ENCODE measurements at regions not wholly inside any gene's neighbourhood (a gene's known extent, or its start where the extent isn't known, plus 50 kb on each side); places are given as distances from the start of the nearest gene placed in this dataset.

DNA sequence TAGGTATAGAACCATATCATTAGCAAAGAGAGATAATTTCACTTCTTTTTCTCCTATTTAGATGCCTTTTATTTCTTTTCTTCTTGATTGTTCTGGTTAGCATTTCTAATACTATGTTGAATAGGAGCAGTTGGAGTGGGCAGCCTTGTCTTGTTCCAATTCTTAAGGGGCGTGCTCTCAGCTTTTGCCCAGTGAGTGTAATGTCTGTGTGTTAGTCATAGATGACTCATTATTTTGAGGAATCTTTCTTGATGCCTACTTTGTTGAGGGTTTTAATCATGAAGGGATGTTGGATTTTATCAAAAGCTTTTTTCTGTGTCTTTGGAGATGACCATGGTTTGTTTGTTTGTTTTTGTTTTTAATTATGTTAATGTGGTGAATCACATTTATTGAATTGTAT is 1453.1 kb upstream of the SLC39A10 start:
- CTCF ChIA-PET = no interaction called here
- POLR2A ChIA-PET = no interaction called here

DNA sequence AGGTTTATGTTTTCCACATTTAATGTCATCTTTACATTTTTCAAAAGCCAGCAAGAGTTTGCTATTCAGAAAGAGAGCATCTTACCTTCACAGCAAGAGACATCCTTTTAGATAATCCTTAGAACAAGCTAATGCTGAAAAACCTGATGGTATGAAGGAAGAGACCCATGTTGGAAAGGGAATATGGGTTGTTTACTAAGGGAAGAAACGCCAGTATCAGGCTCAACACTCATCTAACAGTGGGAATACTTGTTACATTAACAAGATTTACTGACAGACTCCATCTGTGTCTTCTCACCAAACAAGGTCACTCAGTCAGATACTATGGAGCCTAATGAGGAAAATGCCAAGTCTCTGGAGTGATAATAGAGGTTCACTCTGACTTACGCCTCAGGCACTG is 1474.1 kb upstream of the SLC39A10 start:
- POLR2A ChIA-PET = no interaction called here
- CTCF ChIA-PET = no interaction called here

DNA sequence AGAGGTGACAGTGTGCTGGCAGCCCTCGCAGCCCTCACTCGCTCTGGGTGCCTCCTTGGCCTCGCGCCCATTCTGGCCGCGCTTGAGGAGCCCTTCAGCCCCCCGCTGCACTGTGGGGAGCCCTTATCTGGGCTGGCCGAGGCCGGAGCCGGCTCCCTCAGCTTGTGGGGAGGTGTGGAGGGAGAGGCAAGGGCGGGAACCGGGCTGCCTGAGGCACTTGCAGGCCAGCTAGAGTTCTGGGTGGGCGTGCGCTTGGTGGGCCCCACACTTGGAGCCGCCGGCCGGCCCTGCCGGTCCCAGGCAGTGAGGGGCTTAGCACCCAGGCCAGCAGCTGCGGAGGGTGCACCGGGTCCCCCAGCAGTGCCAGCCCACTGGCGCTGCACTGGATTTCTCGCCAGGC is 1480.9 kb upstream of the SLC39A10 start:
- ChIA-PET POLR2A (no interaction called here), CTCF (no interaction called here)

DNA sequence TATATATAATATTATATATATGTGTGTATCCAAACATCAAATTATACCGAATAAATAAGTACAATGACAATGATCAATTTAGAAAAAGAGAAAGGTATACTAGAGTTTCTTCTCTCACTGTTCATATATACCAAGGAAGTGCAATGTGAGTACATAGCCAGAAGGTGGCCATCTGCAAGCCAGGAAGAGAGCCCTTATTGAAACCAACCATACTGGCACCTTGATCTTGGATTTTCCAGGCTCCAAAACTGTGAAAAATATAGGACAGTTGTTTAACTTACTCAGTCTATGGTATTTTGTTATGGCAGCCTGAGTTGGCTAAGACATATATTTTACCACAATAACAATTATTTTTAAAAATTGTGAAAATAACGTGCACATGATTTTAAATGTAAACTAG is 1490.2 kb upstream of the SLC39A10 start:
- CTCF ChIA-PET = no interaction called here

DNA sequence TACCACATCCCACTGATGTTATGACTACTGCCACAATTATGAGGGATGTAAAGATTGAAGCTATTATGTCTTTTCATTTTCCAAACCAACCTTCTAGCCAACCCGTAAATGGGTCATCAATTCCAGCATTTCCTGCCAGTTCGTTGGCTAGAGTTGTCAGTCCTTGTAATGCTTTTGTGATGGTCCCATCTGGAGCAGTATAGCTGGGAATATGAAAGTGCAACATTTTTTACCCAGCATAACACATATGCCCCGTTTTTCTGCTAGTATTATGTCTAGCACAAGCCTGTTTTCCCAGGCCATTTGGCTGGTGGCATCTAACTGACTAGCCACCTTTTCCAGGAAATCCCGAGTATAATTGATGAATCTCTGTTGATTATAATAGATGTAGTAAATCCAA is 1501.6 kb upstream of the SLC39A10 start:
- ChIA-PET POLR2A (no interaction called here), CTCF (no interaction called here)

More for the DNA sequence above, 1490.2 kb upstream of the SLC39A10 start:
- POLR2A ChIA-PET = no interaction called here

DNA sequence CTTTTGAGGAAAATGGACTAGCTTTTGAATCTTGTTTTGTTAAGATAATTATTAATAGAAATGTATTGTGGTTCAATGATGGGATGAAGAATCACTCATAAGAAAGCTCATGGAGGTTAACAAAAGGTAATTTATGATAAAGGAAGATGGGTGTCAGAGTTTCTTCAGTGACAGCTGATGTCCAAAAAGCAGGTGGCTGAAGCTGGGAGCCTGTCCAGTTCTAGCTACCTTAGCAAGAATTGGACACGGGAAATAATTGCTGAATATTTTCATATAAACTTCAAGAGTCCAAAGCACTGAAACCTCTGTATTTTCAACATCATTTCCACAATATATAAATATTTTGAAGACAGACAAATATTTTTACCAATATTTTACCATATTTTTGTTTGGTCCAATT is 1505.8 kb upstream of the SLC39A10 start:
- POLR2A ChIA-PET = no interaction called here

DNA sequence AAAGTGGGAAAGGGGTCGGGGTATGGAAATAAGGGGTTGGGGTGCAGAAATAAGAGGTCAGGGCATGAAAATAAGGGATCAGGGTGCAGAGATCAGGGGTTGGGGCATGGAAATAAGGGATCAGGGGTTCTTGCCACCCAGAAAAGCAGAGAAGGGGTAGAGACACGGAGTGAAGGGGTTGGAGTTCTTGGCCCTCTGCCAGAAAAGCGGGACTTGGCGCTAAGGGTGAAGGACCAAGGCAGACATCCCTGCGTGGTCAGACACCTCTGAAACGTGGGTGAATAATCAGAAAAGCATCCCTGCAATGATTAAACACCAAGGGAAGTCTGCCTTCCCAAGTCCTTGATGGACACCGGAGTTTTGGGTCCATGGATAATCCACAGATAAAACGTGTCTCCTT is 1521.6 kb upstream of the SLC39A10 start:
- POLR2A ChIA-PET = no interaction called here
- CTCF ChIA-PET = no interaction called here

More for the DNA sequence above, 1505.8 kb upstream of the SLC39A10 start:
- CTCF ChIA-PET = no interaction called here

DNA sequence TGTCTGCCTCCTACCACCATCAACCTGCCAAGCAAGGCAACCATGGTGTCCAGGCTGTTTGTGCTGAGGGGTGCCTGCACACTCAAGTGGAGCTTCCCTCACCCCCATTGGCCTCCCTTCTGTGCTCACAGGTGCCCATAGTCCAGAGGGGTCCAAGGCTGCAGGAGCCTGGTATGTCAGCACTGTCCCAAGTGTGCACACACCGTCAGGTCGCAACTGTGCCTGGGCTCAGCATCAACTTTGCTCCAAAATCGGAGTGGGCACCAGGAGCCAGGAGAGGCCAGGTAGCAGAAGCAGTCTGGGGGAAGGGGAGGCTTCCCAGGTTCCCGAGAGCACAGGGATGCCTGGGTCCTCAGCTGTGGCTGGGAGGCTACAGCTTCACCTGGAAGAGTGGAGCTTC is 1528.2 kb upstream of the SLC39A10 start:
- ChIA-PET CTCF (no interaction called here), POLR2A (no interaction called here)

DNA sequence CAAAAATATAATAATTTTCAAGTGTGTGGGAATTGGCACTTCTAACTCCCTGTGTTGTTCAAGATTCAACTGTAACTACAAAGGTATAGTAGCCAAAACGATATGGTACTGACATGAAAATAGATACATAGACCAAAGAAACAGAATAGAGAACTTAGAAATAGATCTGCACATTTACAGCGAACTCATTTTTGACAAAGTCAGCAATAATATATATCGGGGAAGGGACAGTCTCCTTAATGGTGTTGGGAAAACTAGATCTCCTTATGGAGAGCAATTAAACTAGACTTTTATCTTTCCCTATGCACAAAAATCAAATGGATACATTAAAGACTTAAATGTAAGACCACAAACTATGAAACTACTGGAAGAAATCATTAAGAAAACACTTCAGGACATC is 1530.6 kb upstream of the SLC39A10 start:
- POLR2A ChIA-PET = no interaction called here
- CTCF ChIA-PET = no interaction called here

DNA sequence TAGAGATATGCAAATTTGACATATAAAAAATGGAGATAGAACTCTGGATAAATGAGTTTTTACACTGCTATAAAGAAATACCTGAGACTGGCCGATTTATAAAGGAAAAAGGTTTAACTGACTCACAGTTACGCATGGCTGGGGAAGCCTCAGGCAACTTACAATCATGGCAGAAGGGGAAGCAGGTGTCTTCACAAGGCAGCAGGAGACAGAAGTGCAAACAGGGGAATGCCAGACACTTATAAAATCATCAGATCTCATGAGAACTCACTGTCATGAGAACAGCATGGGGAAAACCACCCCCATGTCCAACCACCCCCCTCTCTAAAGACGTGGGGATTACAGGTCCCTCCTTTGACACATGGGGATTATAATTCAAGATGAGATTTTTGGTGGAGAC is 1540.2 kb upstream of the SLC39A10 start:
- ChIA-PET POLR2A (no interaction called here), CTCF (no interaction called here)

DNA sequence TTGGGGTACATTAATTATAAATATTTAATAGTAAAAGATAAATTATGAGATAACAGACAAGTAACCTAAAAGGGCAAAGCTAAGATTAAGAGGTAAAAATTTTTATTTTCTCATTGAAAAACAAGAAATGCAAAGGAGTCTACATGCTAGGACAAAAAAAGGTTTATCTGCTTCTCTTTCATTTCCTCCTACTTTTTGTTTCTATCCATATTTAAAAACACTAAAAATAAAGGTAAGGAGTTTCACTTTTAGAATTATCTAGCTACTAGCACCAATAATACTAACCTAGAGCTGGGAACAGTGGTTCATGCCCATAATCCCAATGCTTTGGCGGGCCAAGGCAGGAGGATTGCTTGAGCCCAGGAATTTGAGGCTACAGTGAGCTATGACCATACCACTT is 1551.7 kb upstream of the SLC39A10 start:
- ChIA-PET CTCF (no interaction called here), POLR2A (no interaction called here)

DNA sequence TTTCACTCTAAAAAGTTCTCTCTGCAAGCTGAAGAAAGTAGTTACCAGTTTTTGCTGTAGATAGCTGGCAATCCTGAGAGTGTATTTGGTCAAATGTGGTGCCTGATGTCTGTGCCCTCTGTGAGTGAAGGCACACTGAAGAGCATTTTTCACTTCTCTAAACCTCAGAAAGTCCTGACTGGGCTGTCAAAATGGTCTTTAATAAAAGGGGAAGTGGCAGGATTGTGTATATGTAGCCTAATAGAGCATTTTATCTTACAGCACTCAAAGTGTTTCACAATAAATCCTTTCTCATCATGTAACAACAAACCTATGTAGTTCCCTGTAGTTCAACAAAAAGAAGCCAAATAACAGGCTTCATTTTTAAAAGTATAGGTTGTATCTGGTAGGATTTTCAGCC is 1552.3 kb upstream of the SLC39A10 start:
- POLR2A ChIA-PET = no interaction called here

DNA sequence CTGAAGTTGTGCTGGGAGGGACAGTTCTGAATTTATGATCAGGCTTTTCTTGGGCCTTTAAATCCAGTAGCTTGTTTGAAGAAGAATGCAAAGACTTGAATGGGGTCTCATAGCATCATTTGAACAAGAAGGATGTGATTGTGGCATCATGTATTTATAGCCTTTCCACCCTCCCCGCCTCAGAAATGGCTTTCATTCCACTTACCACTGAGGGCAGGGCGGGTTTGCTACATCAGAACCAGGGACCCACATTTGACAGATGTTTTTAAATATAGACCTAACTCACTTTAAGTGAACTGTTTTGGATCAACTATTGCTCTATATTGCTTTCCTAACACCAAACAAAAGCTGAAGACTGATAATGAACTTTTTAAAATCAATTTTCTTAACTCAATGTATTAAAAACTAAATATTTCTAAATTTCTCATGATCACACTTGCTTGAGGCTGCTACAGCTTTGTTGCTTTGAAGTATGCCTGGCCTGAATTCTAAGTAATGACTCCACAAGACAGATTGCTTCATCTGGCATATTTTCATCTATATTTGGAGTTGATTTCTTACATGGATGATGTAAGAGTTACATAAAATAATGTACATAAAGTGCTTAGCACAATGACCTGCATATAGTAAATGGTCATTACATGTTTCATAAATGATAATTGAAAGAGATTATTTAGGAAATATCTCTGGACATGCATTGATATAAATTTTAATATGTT is 1552.9 kb upstream of the SLC39A10 start:
- CTCF ChIA-PET = no interaction called here
- POLR2A ChIA-PET = no interaction called here

More for the DNA sequence above, 1552.3 kb upstream of the SLC39A10 start:
- CTCF ChIA-PET = no interaction called here

DNA sequence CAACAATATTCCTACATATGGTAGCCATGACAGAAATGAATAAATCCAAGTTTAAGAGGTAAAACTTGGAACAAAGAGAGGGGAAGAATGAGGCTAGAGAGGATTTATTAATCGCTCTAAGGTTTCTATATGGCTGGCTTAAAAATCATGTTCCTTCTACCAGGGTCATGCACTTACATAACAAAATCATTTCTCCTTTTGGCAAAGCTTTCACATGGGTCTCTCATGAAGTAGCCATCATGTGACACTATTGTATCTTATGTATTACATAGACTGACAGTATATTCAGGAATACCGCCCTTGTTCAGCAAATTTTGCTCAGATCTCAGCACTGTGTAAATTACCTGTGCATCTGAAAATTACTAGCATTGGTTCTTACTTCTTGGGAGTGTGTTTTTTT is 1554.5 kb upstream of the SLC39A10 start:
- ChIA-PET POLR2A (no interaction called here), CTCF (no interaction called here)

DNA sequence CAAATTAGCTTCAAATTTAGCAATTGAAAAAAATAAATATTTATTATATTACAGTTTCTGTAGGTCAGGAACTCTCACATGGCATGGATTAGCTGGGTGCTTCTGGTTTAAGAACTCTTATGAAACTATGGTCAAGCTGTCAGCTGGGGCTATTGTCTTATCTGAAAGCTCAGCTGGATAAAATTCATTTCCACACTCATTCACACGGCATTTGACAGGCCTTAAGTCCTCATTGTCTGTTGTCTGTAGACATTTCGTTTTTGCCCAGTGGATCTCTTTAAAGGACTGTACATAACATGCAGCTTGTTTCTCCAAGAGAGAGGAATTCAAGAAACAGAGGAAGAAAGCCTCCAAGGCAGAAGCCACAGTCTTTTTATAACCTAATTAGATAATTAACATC is 1556.8 kb upstream of the SLC39A10 start:
- ChIA-PET CTCF (no interaction called here), POLR2A (no interaction called here)

DNA sequence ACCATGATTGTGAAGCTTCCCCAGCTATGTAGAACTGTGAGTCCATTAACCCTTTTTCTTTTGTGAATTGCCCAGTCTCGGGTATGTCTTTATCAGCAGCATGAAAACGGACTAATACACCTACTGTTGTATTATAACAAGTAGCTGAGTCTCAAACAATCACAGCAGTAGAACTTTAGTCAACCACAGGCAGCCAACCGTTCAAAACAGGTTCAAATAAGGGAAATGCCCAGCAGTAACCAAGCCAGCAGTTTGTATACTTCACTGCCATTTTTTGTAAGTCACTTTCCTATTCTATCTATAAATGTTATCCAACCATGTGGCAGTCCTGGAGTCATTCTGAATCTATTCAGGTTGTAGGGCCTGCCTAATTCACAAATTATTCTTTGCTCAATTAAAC is 1560.6 kb upstream of the SLC39A10 start:
- CTCF ChIA-PET = no interaction called here
- POLR2A ChIA-PET = no interaction called here

DNA sequence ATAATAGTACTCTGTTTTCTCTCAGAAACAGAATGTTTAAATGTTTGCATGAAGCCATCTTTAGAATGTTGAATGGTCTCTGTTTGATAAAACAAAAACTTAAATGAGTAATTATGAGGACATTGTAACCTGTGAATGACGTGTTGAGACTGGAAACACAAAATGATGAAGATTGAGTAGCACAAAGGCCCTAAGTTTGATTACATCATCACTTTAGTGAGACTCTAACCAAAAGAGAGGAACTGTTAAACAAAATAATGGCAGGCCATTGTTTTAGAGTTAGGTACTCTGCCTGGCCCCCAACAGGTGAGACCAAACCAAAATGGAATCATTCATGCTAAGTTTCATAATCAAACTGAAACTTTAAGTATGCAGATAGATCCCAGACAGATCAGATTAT is 1561.7 kb upstream of the SLC39A10 start:
- POLR2A ChIA-PET = no interaction called here
- CTCF ChIA-PET = no interaction called here

DNA sequence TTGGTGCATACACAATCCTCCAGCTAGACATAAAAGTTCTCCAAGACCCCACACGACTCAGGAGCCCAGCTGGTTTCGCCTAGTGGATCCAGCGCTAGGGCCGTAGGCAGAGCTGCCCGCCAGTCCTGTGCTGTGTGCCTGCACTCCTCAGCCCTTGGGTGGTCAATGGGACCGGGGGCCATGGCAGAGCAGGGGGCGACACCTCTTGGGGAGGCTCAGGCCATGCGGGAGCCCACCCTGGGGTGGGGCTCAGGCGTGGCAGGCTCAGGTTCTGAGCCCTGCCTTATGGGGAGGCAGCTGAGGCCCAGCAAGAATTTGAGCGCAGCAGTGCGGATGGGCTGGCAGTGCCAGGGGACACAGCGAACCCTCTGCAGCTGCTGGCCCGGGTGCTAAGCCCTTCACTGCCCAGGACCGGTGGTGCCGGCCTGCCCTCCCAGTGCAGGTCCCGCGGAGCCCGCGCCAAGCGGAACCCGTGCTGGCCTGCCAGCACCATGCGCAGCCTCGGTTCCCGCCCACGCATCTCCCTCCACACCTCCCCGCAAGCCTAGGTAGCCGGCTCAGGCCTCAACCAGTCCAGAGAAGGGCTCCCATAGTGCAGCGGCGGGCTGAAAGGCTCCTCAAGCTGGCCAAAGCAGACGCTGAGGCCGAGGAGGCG is 1566.6 kb upstream of the SLC39A10 start:
- ChIA-PET POLR2A (no interaction called here), CTCF (no interaction called here)

DNA sequence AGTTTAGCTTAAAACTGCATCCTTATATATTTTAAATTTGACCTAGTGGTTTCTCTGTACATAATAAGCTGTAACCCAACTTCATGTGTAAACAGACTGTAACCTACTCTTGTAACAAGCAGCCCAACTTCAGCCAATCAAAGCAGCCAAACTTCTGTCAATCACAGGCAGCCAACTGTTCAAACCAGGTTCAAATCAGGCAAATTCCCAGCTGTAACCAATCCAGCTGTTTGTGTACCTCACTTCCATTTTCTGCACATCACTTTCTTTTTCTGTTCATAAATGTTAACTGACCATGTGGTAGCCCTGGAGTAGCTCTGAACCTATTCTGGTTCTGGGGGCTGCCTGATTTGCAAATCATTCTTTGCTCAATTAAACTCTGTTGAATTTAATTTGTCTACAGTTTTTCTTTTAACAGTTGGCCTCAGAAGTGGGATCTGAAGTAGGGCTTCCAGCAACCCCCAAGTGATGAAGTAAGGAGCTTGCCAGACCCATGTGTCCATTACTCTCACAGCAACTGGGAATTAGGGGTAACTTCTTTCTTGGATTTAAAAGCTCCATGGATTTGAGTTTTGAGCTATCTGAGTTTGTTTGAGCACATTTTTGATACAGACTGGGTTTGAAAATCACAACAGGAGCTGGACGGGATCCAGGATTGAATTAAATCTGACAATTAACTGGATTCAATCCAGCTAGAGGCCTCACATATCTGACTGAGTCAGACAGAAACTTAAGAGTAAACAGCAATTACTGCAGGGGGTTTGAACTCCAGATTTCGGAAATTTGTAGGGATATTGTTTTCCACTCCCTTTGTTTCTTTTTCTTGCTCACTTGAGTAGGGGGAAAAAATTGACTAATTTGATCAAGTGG is 1569.7 kb upstream of the SLC39A10 start:
- CTCF ChIA-PET = no interaction called here
- POLR2A ChIA-PET = no interaction called here

DNA sequence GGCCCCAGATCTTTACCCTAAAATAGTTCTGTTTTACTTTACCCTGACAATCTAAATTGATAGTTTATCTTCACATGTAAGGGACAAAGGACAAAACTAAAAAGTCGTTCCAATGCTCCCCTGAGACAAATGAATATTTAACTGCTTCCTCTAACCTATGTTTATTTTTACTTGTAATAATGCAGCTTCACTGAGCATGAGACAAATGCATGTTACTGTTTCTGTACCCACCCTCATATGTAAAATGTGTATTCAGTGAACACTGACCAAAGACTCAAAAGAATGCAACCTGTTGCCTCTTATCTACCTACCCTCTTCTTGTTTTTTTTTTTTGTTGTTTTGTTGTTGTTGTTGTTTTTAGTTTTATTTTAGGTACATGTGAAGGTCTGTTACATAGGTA is 1570.9 kb upstream of the SLC39A10 start:
- POLR2A ChIA-PET = no interaction called here
- CTCF ChIA-PET = no interaction called here

DNA sequence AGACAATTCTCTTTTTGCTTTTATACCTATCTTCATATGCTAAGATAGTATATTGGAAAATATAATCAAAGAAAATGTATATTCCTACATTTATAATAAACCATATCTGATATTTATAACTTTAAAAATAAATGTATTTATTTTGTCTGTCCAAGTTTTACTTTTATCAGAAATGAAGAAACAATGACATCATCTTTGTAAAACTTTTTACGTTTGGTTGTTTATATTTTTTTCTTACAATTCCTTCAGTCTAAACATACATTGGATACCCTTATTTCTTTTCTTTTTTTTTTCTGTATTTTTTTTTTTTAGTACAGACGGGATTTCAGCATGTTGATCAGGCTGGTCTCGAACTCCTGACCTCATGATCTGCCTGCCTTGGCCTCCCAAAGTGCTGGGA is 1577.0 kb upstream of the SLC39A10 start:
- CTCF ChIA-PET = no interaction called here
- POLR2A ChIA-PET = no interaction called here

DNA sequence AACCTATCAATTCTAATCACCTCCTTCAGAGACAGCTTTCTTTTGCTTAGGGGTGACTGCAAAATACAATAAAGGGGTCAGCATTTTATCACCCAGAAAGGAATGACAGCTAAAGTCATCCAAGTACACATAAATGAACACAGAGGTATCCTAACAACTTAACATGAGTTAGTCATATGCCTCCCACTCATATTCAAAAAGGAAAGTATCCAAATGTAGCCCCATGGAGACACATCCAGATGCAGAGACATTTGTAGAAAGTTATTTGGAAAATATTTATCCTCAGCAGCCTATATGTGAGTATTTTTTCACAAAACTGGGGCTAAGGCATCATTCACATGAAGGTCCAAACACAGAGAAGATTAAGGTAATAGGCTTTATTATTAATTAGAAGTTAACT is 1579.7 kb upstream of the SLC39A10 start:
- POLR2A ChIA-PET = no interaction called here

More for the DNA sequence above, 1579.7 kb upstream of the SLC39A10 start:
- CTCF ChIA-PET = no interaction called here
